NCI-H2196 (cell line): ENCODE measurements at regions not wholly inside any gene's neighbourhood (a gene's known extent, or its start where the extent isn't known, plus 50 kb on each side); places are given as distances from the start of the nearest gene placed in this dataset.

Experiments
- DNase-seq: peaks from one replicate; lab custom pipeline; 2025; ENCODE audit not compliant: unreplicated experiment; lab: John Stamatoyannopoulos, UW

DNA sequence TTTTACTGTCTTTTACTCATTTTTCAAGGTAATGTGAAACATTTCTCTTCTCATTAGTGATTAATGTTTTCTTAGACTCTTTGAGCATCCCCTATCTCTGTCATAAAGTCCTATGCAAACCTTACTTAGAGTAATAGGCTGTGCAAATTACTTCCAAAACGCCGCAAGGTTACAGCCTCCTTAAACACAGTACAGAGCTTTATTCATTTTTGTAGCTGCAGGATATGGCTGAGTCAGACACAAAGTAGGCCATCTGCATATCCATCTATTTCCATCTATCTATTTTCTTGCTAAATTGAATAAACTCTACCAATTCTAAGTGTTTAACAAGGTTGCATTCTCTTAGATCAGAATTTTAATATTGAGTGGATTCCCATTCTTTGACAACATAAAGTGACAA lies 335.6 kb upstream of the SLC16A7 start:
- DNase-seq = no peak

DNA sequence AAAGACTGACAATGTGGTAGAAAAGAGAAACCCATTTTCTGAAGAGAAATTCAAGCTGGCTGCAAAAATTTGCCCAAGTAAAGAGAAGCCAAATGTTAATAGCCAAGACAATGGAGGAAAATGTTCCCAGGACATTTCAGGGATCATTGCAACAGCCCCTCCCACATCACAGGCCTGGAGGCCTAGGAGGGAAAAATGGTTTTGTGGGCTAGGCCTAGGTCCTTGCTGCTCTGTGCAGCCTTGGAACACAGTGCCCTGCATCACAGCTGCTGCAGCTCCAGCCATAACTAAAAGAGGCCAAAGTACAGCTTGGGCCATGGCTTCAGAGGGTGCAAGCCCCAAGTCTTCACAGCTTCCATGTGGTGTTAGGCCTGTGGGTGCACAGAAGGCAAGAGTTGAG lies 332.4 kb upstream of the LRIG3 start:
- DNase-seq = no peak

DNA sequence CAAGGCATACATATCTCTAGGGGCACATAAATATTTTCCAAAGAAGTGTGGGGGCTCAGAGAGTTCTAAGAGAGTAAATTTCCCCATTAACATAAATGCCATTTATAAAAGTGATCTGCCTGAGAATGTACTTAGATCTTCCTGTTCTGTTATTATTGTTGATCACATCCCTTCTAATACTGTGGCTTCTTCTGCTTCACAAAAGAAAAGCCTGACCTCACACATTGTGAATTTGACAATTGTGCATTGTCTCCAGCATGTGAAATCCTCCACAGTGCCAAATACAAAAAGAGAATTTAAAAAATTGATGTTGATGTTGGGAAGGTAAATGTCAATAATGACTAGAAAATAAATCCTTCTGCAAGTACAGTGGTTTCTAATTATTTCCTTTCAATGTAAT lies 330.5 kb upstream of the LRIG3 start:
- no peak for DNase-seq

DNA sequence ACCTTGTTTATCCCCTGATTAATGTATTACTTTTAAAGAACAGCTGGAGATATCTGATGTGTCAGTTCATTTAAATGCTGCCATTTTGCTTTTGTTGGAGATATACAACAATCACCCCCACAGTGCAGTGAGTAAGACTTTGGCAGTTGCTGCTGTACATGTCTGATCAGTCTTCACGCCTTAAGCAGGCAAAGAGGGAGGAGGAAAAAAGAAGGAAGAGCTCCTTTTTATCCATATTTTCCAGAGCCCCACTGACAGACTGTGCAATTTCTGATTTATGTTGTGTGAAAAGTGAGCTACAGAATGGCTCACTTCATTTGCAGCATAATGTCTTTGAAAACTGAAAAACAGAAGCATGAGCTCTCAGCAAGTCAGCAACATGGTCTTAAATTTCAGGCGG lies 319.7 kb upstream of the LRIG3 start:
- DNase-seq = no peak

DNA sequence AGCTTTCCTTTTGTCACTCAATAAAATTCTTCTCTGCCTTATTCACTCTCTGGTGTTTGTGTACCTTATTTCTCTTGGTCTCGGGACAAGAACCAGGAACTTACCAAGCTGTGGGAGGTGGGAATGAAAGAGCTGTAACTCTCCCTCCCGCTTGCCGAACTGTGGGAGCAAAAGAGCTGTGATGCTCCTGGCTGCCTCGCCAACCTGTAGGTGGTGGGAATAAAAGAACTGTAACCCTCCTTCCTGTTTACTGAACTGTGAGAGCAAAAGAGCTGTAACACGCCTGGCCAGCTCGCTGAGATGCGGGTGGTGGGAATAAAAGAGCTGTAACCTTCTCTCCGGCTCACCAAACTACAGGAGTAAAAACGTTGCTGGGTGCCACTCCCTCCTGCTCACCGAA lies 314.1 kb upstream of the LRIG3 start:
- no peak for DNase-seq

DNA sequence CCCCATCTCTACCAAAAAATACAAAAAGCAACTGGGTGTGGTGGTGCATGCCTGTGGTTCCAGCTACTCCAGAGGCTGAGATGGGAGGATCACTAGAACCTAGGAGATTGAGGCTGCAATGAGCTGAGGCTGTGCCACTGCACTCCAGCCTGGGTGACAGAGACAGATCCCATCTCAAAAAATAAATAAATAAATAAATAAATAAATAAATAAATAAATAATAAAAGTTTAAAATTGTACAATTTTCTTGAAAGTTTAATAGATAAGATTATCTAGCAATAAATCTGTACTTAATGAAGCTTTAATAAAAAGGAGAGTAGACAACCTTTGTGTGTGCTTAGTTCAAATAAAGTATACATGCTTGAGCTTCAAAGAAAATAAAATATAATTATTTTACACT lies 310.0 kb upstream of the LRIG3 start:
- no peak for DNase-seq

DNA sequence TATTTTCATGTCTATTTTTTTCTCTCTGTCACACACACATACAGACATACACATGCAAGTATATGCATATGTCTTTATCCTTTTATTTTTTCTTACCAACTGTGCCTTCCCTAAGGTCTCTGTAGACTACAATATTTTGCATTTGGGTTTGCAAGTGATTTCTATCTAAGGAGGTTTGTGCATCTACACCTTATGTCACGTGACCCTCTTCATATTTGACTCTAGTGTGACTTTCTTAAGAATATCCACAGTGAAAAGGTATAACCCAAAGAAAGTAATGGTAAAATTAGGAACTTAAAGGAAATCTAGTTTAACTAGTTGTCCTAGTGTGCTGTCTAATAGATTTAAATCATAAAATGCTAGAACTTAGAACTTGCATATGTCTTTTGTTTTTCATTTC lies 298.8 kb upstream of the LRIG3 start:
- DNase-seq = no peak

DNA sequence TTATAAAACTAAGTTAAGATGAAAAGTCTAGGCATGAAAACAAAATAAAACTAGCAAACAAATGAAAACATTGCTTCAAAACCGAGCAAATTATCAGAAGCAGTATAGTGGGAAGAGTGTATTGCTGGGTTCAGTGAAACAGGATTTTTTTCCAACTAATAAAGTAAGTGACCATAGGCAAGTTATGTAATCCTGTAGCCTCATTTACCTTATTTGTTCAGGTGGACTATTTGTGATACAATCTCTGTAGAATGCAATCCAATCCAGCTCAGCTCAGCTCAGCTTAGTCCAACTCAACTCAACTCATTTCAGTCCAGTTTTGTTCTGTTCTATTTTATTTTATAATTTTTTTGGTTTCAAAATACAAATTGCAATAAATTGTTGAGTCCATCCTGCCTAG lies 276.7 kb upstream of the LRIG3 start:
- no peak for DNase-seq

DNA sequence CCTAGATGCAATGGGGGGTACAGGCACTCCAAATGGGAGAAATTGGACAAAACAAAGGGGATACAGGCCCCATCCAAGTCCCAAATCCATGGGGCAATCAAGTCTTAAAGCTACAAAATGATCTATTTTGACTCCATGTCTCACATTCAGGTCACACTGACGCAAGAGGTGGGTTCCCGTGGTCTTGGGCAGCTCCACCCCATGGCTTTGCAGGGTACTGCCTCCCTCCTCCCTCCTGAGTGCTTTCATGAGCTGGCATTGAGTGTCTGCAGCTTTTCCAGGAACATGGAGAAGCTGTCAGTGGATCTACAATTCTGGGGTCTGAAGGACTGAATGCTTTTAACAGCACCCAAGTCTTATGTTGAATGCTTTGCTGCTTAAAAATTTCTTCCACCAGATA lies 274.5 kb upstream of the LRIG3 start:
- DNase-seq = no peak

DNA sequence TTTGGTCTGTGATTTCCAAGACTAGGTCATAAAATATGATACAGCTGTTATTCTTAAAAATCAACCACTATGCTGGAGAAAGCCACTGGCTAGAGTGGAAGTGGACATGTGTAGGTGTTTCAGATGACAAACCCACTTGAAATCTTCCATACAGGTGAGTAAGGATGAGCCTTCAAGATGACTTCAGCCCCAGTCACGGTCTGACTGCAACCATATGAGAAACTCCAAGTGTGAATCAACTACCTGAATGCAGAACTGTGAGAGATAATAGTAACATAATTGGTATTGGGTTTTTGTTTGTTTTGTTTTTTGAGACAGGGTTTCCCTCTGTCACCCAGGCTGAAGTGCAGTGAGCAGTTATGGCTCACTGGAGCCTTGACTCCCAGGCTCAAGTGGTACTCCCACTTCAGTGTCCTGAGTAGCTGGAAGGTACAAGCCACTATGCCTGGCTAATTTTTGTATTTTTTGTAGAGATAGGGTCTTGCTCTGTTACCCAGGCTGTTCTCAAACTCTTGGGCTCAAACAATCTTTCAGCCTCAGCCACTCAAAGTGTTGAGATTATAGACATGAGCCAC lies 273.3 kb upstream of the LRIG3 start:
- DNase-seq = no peak

DNA sequence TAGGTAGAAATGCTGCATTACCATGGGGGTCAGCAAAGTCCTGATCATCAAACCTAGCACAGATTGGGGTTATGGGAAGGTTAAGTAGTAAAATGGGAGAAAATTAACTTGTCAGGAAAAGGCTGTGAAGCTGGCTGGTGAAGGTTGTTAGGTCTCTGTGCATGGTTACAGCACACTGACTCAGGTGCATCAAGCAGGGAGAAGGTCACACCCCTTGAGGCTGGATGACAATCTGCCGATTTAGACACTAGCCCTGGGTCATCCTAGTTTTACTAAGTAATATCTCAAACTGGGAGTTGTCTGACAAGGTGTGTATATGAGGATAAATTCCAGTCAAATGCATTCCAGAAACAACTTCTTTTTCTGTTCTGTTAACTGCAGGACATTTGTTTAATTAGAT lies 271.1 kb upstream of the LRIG3 start:
- DNase-seq = no peak

DNA sequence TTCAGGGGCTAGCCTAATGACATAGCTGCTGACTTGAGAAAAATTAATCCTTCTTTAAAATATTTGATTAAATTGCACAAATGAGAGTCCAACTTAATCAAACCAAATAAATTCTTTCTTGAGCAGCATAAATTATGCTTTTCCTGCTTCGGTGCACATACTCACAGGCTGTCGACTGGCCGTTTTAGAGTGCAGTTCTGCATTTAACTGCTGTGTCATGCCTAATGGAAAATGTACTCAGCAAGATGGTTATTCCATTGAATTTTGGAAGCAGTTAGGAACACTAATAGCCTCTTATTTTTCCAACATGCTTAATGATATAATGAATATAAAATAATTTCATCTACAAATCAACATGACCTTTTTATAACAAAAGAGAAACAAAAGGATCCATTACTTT lies 266.1 kb upstream of the LRIG3 start:
- DNase-seq = no peak

DNA sequence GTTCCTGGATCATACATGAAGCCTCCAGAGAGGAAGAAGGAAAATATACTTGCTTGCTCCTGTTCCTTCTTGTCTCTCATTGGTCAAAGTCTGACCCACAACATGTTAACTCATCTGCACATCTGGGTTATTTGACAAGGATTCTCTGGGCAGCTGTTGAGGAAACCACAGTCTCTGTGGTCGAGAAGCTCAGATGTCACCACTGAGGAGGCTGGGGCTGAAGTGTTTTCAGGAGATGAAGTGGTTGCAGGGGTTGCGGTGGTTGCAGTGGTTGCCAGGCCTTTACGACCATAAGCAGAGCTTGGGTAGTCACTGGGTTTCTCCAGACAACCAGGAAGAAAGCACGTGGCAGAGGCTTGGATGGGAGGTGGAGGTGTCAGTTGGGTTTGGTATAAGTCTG lies 265.0 kb upstream of the LRIG3 start:
- no peak for DNase-seq

DNA sequence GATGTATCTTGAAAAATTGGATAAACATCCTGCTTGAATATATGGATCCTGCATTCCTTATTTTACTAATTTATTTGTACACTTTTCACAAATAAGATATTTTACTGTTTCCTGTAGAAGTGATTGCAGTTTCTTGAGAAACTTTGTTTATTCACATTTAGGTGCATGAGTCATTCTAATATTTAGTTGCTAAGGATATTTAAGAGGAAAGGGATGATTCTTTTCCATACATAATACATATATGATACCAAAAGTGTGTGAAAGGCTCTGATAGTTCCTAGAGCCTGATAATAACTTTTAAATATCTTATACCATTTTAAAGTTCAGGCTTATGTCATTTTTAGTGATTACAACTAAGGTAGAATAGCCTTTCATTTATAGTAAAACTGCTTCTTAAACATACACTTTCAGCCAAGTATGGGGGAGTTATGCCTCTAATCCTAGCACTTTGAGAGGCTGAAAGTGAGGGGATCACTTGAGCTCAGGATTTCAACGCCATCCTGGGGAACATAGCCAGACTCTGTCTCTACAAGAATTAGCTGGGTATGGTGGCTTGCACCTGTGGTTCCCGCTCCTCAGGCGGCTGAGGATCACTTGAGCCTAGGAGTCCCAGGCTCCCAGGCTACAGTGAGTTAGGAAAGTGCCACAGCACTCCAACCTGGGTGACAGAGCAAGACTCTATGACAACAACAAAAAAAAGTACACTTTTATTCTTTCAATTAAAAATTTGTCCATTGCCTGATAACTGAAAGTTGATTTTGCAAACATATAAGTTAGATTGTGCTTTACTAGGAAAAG lies 262.6 kb upstream of the LRIG3 start:
- no peak for DNase-seq

DNA sequence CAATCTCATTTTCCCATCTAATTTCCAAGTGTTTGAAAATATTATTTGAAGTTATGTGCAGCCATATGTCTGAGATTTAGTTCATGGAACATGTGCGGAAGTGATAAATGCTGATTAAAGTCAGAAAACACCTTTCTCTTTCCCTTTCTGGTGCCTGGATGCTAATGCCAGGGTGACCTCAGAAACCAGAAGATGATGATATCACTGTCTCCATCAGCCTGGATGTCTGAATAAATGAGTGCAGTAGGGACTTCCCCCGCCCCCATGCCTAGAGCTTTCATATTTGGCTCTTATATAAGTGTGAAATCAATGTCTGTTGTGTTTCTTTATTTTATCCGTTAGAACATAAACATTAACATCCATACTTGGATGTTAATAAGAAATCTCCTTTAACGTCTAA lies 261.9 kb upstream of the LRIG3 start:
- DNase-seq = no peak

DNA sequence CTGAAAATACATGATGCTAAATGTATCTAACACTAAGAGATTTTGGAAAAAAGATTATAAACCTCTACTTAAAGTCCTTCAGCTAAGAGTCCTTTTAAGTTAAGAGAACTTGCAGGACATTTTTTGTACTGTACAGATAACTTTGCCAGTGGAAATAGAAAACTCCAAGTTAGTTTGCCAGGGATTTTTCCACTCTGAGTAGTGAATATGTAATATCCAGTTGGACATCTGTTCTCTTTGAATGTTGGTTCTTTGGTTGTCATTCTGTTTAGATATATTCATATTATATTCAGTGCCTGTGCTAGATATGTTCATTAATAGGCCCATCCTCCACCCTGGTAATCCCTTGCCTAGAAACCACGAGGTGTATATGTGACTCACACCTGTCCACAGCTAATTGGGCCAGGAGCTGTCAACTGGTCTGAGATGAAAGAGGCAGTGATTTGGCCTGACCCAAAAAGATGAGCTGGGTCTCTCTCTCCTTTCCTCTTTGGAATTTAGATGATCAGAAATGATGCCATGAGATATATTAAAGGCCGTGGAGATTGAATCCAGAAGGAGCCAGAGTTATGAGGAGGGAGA lies 261.0 kb upstream of the LRIG3 start:
- DNase-seq = no peak

DNA sequence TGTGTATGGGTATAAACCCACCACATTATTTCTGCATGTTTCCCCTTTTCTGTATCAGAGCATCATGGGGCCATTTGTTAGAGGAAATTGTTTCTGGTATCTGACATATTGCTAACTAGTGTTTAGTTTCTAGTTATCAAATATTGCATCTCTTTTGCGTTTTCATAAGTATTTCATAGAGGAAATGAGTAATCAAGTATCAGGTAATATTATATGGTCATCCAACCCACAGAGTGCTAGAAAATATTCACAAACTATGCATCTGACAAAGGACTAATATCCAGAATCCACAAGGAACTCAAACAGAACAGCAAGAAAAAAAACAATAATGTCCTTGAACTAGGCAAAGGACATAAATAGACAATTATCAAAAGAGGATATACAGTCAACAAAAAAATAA lies 258.9 kb upstream of the LRIG3 start:
- no peak for DNase-seq

DNA sequence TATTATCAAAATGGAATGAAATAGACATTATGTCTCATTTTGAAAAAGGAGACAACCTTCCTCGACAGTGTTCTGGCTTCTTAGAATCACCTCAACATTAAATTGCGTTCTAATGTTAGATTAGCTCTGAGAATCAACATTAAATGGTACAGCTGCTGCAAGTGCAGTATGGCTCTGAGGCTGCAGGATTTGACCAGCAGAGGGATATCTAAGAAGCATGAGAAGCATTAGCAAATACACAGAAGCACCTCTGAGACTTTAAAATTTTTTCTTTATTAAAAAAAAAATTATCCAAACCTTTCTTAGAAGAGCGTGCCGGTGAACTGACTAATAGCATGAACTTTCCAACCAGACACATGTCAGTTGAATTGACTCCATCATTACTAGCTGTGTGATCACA lies 253.4 kb upstream of the LRIG3 start:
- no peak for DNase-seq

DNA sequence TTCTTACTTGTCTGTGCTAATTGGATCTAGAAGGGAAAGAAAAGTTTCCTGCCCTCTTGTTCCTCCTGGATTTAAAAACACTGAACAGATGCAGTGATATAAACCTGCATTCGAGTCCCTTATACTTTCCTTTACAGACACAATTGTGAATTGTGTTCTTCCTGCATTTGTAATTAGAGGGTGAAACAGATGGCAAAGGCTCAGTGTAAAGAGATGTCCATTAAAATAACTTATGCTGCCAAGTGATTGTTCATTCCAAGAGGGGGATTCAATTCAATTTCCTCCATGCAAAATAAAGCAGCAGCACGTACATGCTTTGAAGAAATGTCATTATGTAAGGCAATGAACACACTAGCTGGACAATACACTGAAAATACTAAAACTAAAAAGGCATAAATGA lies 248.3 kb upstream of the LRIG3 start:
- DNase-seq = no peak

DNA sequence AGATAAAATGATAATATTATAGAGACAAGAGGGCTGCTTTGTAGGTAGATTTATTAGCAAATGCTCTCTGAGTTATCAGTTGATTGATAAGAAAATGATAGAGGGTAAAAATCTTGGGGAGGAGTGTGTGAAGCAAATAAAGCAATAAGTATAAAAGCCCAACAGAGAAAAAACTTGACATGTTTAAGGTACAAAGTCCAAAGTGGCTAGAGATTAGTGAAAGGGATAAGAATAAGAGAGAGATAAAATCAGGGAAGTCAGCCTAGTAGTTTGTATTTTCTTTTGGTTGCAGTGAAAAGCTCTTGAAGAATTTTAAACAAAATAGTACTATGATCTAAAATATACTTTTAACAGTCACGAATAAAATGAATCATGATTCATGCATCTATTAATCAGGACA lies 246.2 kb upstream of the LRIG3 start:
- no peak for DNase-seq

DNA sequence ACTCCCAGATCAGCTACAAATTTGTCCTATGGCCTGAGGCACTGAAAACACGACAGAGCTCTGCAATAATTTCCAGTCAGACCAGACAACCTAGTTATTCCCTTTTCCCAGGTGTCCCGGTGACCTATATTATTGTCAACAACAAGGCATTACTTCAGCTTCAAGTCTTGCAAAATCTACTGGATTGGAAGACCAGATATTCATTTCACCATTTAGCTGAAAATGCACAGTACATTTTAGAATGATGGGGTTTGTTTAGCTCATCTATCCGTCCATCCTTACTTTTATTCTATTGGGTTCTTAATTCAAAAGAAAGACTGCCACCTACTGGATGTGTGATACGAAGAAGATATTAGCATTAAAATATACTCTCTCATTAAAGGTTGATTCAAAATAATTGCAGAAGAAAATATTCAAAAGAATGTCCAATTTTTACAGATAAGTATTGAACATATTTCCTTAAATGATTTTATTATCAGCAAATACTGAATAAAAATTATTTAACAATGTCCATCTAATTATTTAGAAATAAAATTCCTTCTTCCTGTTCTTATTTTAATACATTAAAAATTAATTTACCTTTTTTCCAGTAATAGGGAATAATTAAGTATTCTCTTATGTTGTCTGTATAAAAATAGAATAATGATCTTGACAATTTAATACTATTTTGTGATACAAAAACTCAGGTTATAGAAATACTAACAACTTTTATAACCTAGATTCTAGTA lies 244.9 kb upstream of the LRIG3 start:
- DNase-seq = peak; percentile 56

DNA sequence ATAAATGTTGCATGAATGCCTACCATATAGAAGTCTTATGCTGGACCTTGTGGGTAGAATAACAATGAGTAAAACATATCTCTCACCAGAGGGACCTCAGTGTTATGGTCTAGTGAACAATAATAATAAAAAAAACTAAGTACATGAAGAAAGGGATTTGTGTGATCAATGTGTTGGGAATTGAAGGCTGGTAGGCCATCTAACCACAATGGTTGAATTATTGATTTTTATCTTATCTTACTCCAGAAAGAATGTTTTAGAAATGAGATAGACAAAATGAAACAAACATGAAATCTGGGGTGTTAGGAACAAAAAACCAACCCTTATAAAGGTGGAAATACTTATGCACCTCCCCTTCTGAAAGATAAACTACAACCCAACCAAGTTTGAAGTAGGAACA lies 243.9 kb upstream of the LRIG3 start:
- DNase-seq = no peak
